ENCODE measurements at regions not wholly inside any gene's neighbourhood (a gene's known extent, or its start where the extent isn't known, plus 50 kb on each side); places are given as distances from the start of the nearest gene placed in this dataset.

GRCh38 chr9:96089452-96090085 lies 212.4 kb downstream of the HSD17B3 start:
- Histone ChIP-seq H3K4me3 (ENCODE audit: control insufficient read depth in 2 of 3, extremely low read depth in 1 of 3, insufficient read depth in 2 of 3, low read depth in 1 of 3, low read length in 3 of 3) (no peak overlapping the region), H3K36me3 (ENCODE audit: control insufficient read depth in 2 of 2, extremely low read depth in 1 of 2, insufficient read depth in 2 of 2, low read length in 2 of 2) (no peaks in the 10 kb centered on the region), H3K27me3 (ENCODE audit: control insufficient read depth, extremely low read depth, insufficient read depth, low read length) (peaks cover 29% of the 10 kb centered on the region), H2AFZ (ENCODE audit: control insufficient read depth, low read length) (no peak overlapping the region), H3K79me2 (ENCODE audit: control insufficient read depth, insufficient read depth, low read length) (no peaks in the 10 kb centered on the region), H3K4me1 (ENCODE audit: control insufficient read depth, extremely low read depth, insufficient read depth, low read length) (no peaks in the 10 kb centered on the region), H3K4me2 (ENCODE audit: control insufficient read depth, extremely low read depth, insufficient read depth, low read depth, low read length) (no peak overlapping the region), H4K20me1 (ENCODE audit: control insufficient read depth, extremely low read depth, insufficient read depth, low read length) (no peaks in the 10 kb centered on the region), H3K9me1 (ENCODE audit: control insufficient read depth, extremely low read depth, insufficient read depth, low read length) (no peaks in the 10 kb centered on the region), H3K27ac (ENCODE audit: control insufficient read depth, insufficient read depth, low read length) (no peak overlapping the region), H3K9me3 (ENCODE audit: control insufficient read depth, low read depth, low read length) (no peaks in the 10 kb centered on the region), H3K9ac (ENCODE audit: control insufficient read depth, extremely low read depth, insufficient read depth, low read length) (no peak overlapping the region)
- DNase-seq (ENCODE audit: low read depth, low spot score) (no peak), FAIRE-seq (no peak)
- dilution Hi-C loops (cut with MboI; ENCODE audit: extremely low pct_ligation_motif_present, low sequenced_read_pairs), result no loop called here
- TF ChIP-seq EZH2 (IDR thresholded peaks at IDR 0.05; ENCODE audit: low read length), result no peak
- TF ChIP-seq CTCF (optimal IDR thresholded peaks at IDR 0.05 in 1 of 3, IDR thresholded peaks at IDR 0.05 in 1 of 3, conservative IDR thresholded peaks at IDR 0.05 in 1 of 3; ENCODE audit: extremely low read depth in 1 of 3, insufficient read depth in 2 of 3, low read length in 3 of 3), result no peak

GRCh38 chr9:96088510-96088909 lies 213.0 kb downstream of the ERCC6L2 start:
- no peaks in the 10 kb centered on the region for H3K36me3 ChIP-seq (ENCODE audit: control insufficient read depth in 2 of 2, extremely low read depth in 1 of 2, insufficient read depth in 2 of 2, low read length in 2 of 2)
- dilution Hi-C loops (cut with MboI; ENCODE audit: extremely low pct_ligation_motif_present, low sequenced_read_pairs), result no loop called here
- H3K4me1 ChIP-seq (ENCODE audit: control insufficient read depth, extremely low read depth, insufficient read depth, low read length), result no peaks in the 10 kb centered on the region
- DNase-seq (ENCODE audit: low read depth, low spot score) (no peak), FAIRE-seq (peak; percentile 36)
- H3K9ac ChIP-seq (ENCODE audit: control insufficient read depth, extremely low read depth, insufficient read depth, low read length), result no peak overlapping the region
- H2AFZ ChIP-seq (ENCODE audit: control insufficient read depth, low read length), result no peak overlapping the region
- no peaks in the 10 kb centered on the region for H3K79me2 ChIP-seq (ENCODE audit: control insufficient read depth, insufficient read depth, low read length)
- peaks cover 31% of the 10 kb centered on the region for H3K27me3 ChIP-seq (ENCODE audit: control insufficient read depth, extremely low read depth, insufficient read depth, low read length)
- H3K9me1 ChIP-seq (ENCODE audit: control insufficient read depth, extremely low read depth, insufficient read depth, low read length), result no peaks in the 10 kb centered on the region
- H3K4me3 ChIP-seq (ENCODE audit: control insufficient read depth in 2 of 3, extremely low read depth in 1 of 3, insufficient read depth in 2 of 3, low read depth in 1 of 3, low read length in 3 of 3), result no peak overlapping the region
- H3K4me2 ChIP-seq (ENCODE audit: control insufficient read depth, extremely low read depth, insufficient read depth, low read depth, low read length), result no peak overlapping the region
- no peaks in the 10 kb centered on the region for H4K20me1 ChIP-seq (ENCODE audit: control insufficient read depth, extremely low read depth, insufficient read depth, low read length)
- H3K27ac ChIP-seq (ENCODE audit: control insufficient read depth, insufficient read depth, low read length), result no peak overlapping the region
- no peaks in the 10 kb centered on the region for H3K9me3 ChIP-seq (ENCODE audit: control insufficient read depth, low read depth, low read length)
- TF ChIP-seq EZH2 (IDR thresholded peaks at IDR 0.05; ENCODE audit: low read length) (no peak), CTCF (optimal IDR thresholded peaks at IDR 0.05 in 1 of 3, IDR thresholded peaks at IDR 0.05 in 1 of 3, conservative IDR thresholded peaks at IDR 0.05 in 1 of 3; ENCODE audit: extremely low read depth in 1 of 3, insufficient read depth in 2 of 3, low read length in 3 of 3) (no peak)

Data from keratinocyte (primary cell).